ENCODE measurements at regions not wholly inside any gene's neighbourhood (a gene's known extent, or its start where the extent isn't known, plus 50 kb on each side); places are given as distances from the start of the nearest gene placed in this dataset.

DNA sequence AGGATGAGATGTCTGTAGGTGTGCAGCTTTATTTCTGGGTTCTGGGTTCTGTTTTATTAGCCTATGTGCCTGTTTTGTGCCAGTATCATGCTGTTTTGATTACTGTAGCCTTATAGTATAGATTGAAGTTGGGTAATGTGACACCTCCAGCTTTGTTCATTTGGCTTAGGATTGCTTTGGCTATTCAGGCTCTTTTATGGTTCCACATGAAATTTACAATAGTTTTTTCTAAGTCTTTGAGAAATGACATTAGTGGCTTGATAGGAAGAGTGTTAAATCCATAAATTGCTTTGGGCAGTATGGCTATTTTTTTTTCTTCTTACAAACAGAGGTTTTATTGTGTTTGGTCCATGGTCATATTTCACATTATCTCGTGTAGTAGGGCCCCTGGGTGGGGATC is 285.8 kb upstream of the GADL1 start:
- POLR2A ChIA-PET (ENCODE audit: low non-redundant PET): no interaction called here
- H3K27ac ChIP-seq: no peak overlapping the region
- TF ChIP-seq CTCF (conservative IDR thresholded peaks at IDR 0.05; ENCODE audit: low read depth): no peak
- DNase-seq (ENCODE audit: low spot score): no peak
- CTCF ChIA-PET: interaction anchor here (0.6 kb wide), 1 partner anchor 757 kb away, joined by 3 read pairs; no protein-coding TSS in a partner anchor

- TF ChIP-seq CTCF (conservative IDR thresholded peaks at IDR 0.05; ENCODE audit: low read depth): no peak
- no peak for DNase-seq (ENCODE audit: low spot score)
- CTCF ChIA-PET: no interaction called here
- POLR2A ChIA-PET (ENCODE audit: low non-redundant PET): no interaction called here
- no peak overlapping the region for H3K27ac ChIP-seq
Measured at GRCh38 chr3:31181661-31182060, 287.2 kb upstream of the GADL1 start.

GRCh38 chr3:31182661-31183060 is 288.2 kb upstream of the GADL1 start:
- DNase-seq (ENCODE audit: low spot score): no peak
- ChIA-PET CTCF (no interaction called here), POLR2A (ENCODE audit: low non-redundant PET) (no interaction called here)
- H3K27ac ChIP-seq: no peak overlapping the region
- no peak for TF ChIP-seq CTCF (conservative IDR thresholded peaks at IDR 0.05; ENCODE audit: low read depth)

DNA sequence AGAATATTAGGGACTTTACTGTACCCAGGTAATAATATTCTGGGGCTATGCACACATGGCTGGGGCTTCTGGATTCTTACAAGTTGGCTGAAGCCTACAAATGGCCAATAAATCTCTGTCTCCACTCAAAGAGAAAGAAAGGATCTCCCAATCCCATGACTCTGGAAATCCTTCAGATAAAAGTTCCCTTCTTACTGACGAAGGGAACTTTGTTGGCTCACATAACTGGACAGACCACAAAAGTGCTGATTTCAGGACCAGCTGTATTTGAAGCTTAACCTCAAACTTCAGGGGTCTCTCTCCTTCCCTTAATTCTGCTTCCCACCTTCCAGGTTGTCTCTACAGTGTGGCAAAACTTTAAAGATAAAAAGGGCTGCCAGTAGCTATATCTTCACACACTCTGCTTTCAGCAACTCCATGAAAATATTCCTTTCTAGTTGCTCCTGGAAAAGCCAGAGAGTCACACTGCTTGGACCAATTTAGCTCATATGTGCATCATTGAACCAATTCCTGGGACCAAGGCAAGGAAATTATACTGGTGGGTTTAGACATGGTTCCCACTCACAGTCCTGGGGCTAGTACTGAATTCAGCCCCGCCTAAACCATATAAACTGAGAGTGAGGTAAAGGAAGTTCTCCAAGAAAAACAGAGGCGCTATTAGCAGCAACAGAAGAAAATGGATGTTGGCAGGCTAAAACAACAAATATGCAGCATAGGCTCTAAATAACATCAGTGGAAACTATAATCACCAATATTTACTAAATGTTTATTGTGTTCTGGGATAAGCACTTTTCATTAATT is 290.0 kb upstream of the GADL1 start:
- ChIA-PET CTCF (no interaction called here), POLR2A (ENCODE audit: low non-redundant PET) (no interaction called here)

DNA sequence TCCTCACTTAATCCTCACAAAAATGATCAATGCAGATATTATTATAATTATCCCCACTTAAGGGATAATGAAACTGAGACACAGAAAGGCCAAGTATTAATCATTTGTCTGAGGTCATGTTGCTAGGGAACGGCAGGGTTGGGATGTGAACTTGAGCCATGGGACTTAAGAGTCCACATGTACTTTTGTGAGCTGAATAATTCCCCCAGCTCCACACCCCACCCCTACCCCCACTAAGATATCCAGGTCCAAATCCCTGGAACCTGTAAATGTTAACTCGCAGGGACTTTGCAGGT is 290.5 kb upstream of the GADL1 start:
- TF ChIP-seq CTCF (conservative IDR thresholded peaks at IDR 0.05; ENCODE audit: low read depth): no peak
- POLR2A ChIA-PET (ENCODE audit: low non-redundant PET): no interaction called here
- H3K27ac ChIP-seq: no peak overlapping the region
- CTCF ChIA-PET: no interaction called here
- no peak for DNase-seq (ENCODE audit: low spot score)

More for the DNA sequence above, 290.0 kb upstream of the GADL1 start:
- no peak for TF ChIP-seq CTCF (conservative IDR thresholded peaks at IDR 0.05; ENCODE audit: low read depth)
- DNase-seq (ENCODE audit: low spot score): no peak
- no peak overlapping the region for H3K27ac ChIP-seq

GRCh38 chr3:31186041-31186440 is 291.6 kb upstream of the GADL1 start:
- CTCF ChIA-PET: no interaction called here
- no peak for DNase-seq (ENCODE audit: low spot score)
- H3K27ac ChIP-seq: no peak overlapping the region
- POLR2A ChIA-PET (ENCODE audit: low non-redundant PET): no interaction called here
- no peak for TF ChIP-seq CTCF (conservative IDR thresholded peaks at IDR 0.05; ENCODE audit: low read depth)
